A549 (cell line): ENCODE measurements at regions not wholly inside any gene's neighbourhood (a gene's known extent, or its start where the extent isn't known, plus 50 kb on each side); places are given as distances from the start of the nearest gene placed in this dataset.

Experiments
- ATAC-seq, 2 experiments: fragments of 200-7000 bp in 1 of 2; fragments of >200 bp in 1 of 2; cut with Nextera tagmentation in 1 of 2; cut with Tn5 transposase in 1 of 2; 3 replicates each; pipeline versions ENCODE4 v1.8.0 to v1.9.1; 2018 to 2020; ENCODE audit warnings: mild to moderate bottlenecking in 1 of 2, moderate library complexity in 1 of 2
- CTCF ChIA-PET: fragments of 300-600 bp; sonication (Branson Sonifier 250); formaldehyde crosslinking; extraction: SDS; loops from one replicate; lab custom pipeline; 2021; ENCODE audit warnings: antibody characterized with exemption, inconsistent platforms; lab: Yijun Ruan, JAX
- POLR2A ChIA-PET: fragments of 350-600 bp; formaldehyde crosslinking; extraction: SDS; loops from one replicate; lab custom pipeline; 2021; ENCODE audit warnings: antibody characterized with exemption, inconsistent platforms; lab: Yijun Ruan, JAX
- DNase-seq, 2 experiments: peaks; one replicate each; pipeline versions ENCODE4 v3.0.0 to v3.0.0-alpha.2; 2011 to 2016; ENCODE audit warnings: low read depth in 1 of 2, low spot score in 1 of 2
- FAIRE-seq: peaks from 2 replicates; lab custom pipeline; 2011; peaks lifted over from hg19 to GRCh38; lab: Jason Lieb, UNC
- H3K27ac ChIP-seq, 2 experiments: fragments of >200 bp; sonication (Bioruptor Twin); formaldehyde crosslinking; 3 replicates each; pipeline ENCODE4 v1.5.1; 2016 to 2017
- H3K4me1 ChIP-seq: fragments of >200 bp; sonication (Bioruptor Twin); formaldehyde crosslinking; 3 replicates; pipeline ENCODE4 v1.6.1; 2016
- H3K4me2 ChIP-seq: fragments of >200 bp; sonication (Bioruptor Twin); formaldehyde crosslinking; 3 replicates; pipeline ENCODE4 v1.6.1; 2016
- H3K4me3 ChIP-seq: fragments of >200 bp; sonication (Bioruptor Twin); formaldehyde crosslinking; 3 replicates; pipeline ENCODE4 v1.5.1; 2016
- H3K9me3 ChIP-seq: fragments of >200 bp; sonication (Bioruptor Twin); formaldehyde crosslinking; 3 replicates; pipeline ENCODE4 v1.6.1; 2016
- CBX2 ChIP-seq: fragments of 200-600 bp; sonication (generic); IDR thresholded peaks from 2 replicates; pipeline ENCODE4 v1.6.1; 2016; ENCODE audit warnings: low read depth, mild to moderate bottlenecking, borderline replicate concordance
- CBX8 ChIP-seq: fragments of 200-600 bp; sonication (generic); IDR thresholded peaks from 2 replicates; pipeline ENCODE4 v1.6.1; 2016
- CEBPB ChIP-seq, 2 experiments: fragments of >200 bp in 1 of 2; sonication (Bioruptor Twin) in 1 of 2; formaldehyde crosslinking in 1 of 2; IDR thresholded peaks; 2 replicates each; pipeline ENCODE4 v1.6.1; 2012 to 2016
- CHD4 ChIP-seq: fragments of 200-600 bp; sonication (generic); IDR thresholded peaks from 2 replicates; pipeline ENCODE4 v1.6.1; 2016; ENCODE audit warnings: antibody characterized with exemption, mild to moderate bottlenecking, borderline replicate concordance
- CTCF ChIP-seq: fragments of >200 bp; sonication (Bioruptor Twin); formaldehyde crosslinking; IDR thresholded peaks from 3 replicates; pipeline ENCODE4 v1.5.1; 2016
- EHF ChIP-seq: fragments of 250-450 bp; sonication (Bioruptor Pico); IDR thresholded peaks from 2 replicates; pipeline ENCODE4 v1.5.0; 2020; ENCODE audit warnings: mild to moderate bottlenecking
- ELK1 ChIP-seq: fragments of 150-350 bp; IDR thresholded peaks from 2 replicates; pipeline ENCODE4 v1.6.1; 2014; ENCODE audit warnings: low read depth, mild to moderate bottlenecking, low read length
- FOSL2 ChIP-seq, 2 experiments: fragments of 450-650 bp in 1 of 2; fragments of >200 bp in 1 of 2; sonication (Bioruptor Twin) in 1 of 2; formaldehyde crosslinking; IDR thresholded peaks; 2 replicates each; pipeline versions ENCODE4 v1.5.0 to v1.6.1; 2016 to 2020; ENCODE audit warnings: mild to moderate bottlenecking in 1 of 2, moderate library complexity in 1 of 2
- FOXS1 ChIP-seq: fragments of 250-450 bp; sonication (Bioruptor Pico); IDR thresholded peaks from 2 replicates; pipeline ENCODE4 v1.5.0; 2020; ENCODE audit warnings: mild to moderate bottlenecking, moderate library complexity
- HDAC2 ChIP-seq: fragments of 200-600 bp; sonication (generic); IDR thresholded peaks from 2 replicates; pipeline ENCODE4 v1.6.1; 2016
- HOXB5 ChIP-seq: fragments of 250-450 bp; sonication (Bioruptor Pico); IDR thresholded peaks from 2 replicates; pipeline ENCODE4 v1.5.0; 2020; ENCODE audit warnings: mild to moderate bottlenecking, moderate library complexity
- JUN ChIP-seq, 2 experiments: fragments of >200 bp; sonication (Bioruptor Twin); formaldehyde crosslinking; IDR thresholded peaks; 2 replicates in 1 of 2; 3 replicates in 1 of 2; pipeline ENCODE4 v1.6.1; 2016 to 2017
- MAFK ChIP-seq: fragments of 450-650 bp; IDR thresholded peaks from 2 replicates; pipeline ENCODE4 v1.6.1; 2014; ENCODE audit not compliant: partially characterized antibody
- MAX ChIP-seq: IDR thresholded peaks from 2 replicates; pipeline ENCODE4 v1.6.1; 2012
- NFE2L2 ChIP-seq: fragments of 150-350 bp; conservative IDR thresholded peaks from 2 replicates; pipeline ENCODE4 v1.6.1; 2014; ENCODE audit warnings: low read length
- NPAS2 ChIP-seq: fragments of 250-450 bp; sonication (Bioruptor Pico); IDR thresholded peaks from 2 replicates; pipeline ENCODE4 v1.8.0; 2022; ENCODE audit warnings: mild to moderate bottlenecking, moderate library complexity, borderline replicate concordance
- PBX3 ChIP-seq: IDR thresholded peaks from 2 replicates; pipeline ENCODE4 v1.6.1; 2012
- PHF8 ChIP-seq: fragments of 200-600 bp; sonication (generic); IDR thresholded peaks from 2 replicates; pipeline ENCODE4 v1.6.1; 2016; ENCODE audit warnings: low read depth, mild to moderate bottlenecking, antibody characterized with exemption, moderate library complexity, borderline replicate concordance
- RAD21 ChIP-seq, 2 experiments: fragments of >200 bp in 1 of 2; sonication (Bioruptor Twin) in 1 of 2; formaldehyde crosslinking in 1 of 2; IDR thresholded peaks in 1 of 2; conservative IDR thresholded peaks in 1 of 2; 2 replicates in 1 of 2; 3 replicates in 1 of 2; pipeline ENCODE4 v1.6.1; 2012 to 2018; ENCODE audit warnings: inconsistent platforms in 1 of 2
- SMC3 ChIP-seq: fragments of >200 bp; sonication (Bioruptor Twin); formaldehyde crosslinking; IDR thresholded peaks from 3 replicates; pipeline ENCODE4 v1.6.1; 2018; ENCODE audit warnings: inconsistent platforms
- TP53 ChIP-seq: fragments of 250-450 bp; sonication (Bioruptor Pico); IDR thresholded peaks from 2 replicates; pipeline ENCODE4 v1.5.0; 2021; ENCODE audit warnings: mild to moderate bottlenecking, moderate library complexity
- ZFP36 ChIP-seq: fragments of 450-650 bp; IDR thresholded peaks from 2 replicates; pipeline ENCODE4 v1.6.1; 2014; ENCODE audit warnings: borderline replicate concordance; ENCODE audit not compliant: partially characterized antibody
- ZNF302 ChIP-seq: fragments of 250-450 bp; sonication (Bioruptor Pico); IDR thresholded peaks from 2 replicates; pipeline ENCODE4 v1.9.0; 2021; ENCODE audit warnings: inconsistent platforms, mild to moderate bottlenecking, moderate library complexity
- ZSCAN20 ChIP-seq: fragments of 250-450 bp; sonication (Bioruptor Pico); IDR thresholded peaks from 2 replicates; pipeline ENCODE4 v1.8.0; 2022; ENCODE audit warnings: mild to moderate bottlenecking, moderate library complexity
- WGBS: methylation state at CpG from one replicate; pipeline ENCODE4 v1.1.6; 2017; ENCODE audit errors: missing lambda C conversion rate; 5-methylcytosine and 5-hydroxymethylcytosine counted together

GRCh38 chr9:90098408-90098807, 493.6 kb downstream of the GADD45G start:
- ATAC-seq (no peak), FAIRE-seq (no peak), DNase-seq (no peak)
- 82% methylated on average over 4 of the region's 10 CpGs for WGBS
- TF ChIP-seq MAX = no peak
- no peak for TF ChIP-seq EHF (CRISPR knock-in tag)
- TF ChIP-seq CBX2 = no peak
- TF ChIP-seq JUN (IDR thresholded peaks at IDR 0.05) = no peak
- TF ChIP-seq CEBPB (IDR thresholded peaks at IDR 0.05) = no peak
- TF ChIP-seq ZSCAN20 = no peak
- TF ChIP-seq NFE2L2 = no peak
- TF ChIP-seq MAFK = no peak
- no peak for TF ChIP-seq PBX3
- TF ChIP-seq CBX8 = no peak
- no peak for TF ChIP-seq RAD21 (conservative IDR thresholded peaks at IDR 0.05 in 1 of 2, IDR thresholded peaks at IDR 0.05 in 1 of 2)
- no peak for TF ChIP-seq FOXS1 (CRISPR knock-in tag)
- no peak for TF ChIP-seq PHF8
- no peak for TF ChIP-seq ZNF302 (CRISPR knock-in tag)
- no peak for TF ChIP-seq HOXB5 (CRISPR knock-in tag)
- H3K4me1 ChIP-seq = no peaks in the 10 kb centered on the region
- ChIA-PET POLR2A (no interaction called here), CTCF (interaction anchor here (0.5 to 7.2 kb wide), 9 partner anchors 72 to 657 kb away, joined by 3 to 180 read pairs (median 3); partner anchors contain the start of gene GADD45G)
- H3K9me3 ChIP-seq = no peaks in the 10 kb centered on the region
- no peak overlapping the region for H3K4me3 ChIP-seq
- H3K27ac ChIP-seq = no peak overlapping the region
- no peak overlapping the region for H3K4me2 ChIP-seq

- ATAC-seq = peak in 1 of 2 experiments; percentile 42; a peak in 1 of 6 replicates
- 48% methylated on average over 9 of the region's 9 CpGs for WGBS
- no peak overlapping the region for H3K4me2 ChIP-seq
- CTCF ChIA-PET = interaction anchor here (0.6 to 9.1 kb wide), 32 partner anchors 9 to 523 kb away, joined by 3 to 371 read pairs (median 4); partner anchors contain the start of gene GADD45G
- no peak overlapping the region for H3K27ac ChIP-seq
- H3K4me1 ChIP-seq = no peaks in the 10 kb centered on the region
- no peaks in the 10 kb centered on the region for H3K9me3 ChIP-seq
- TF ChIP-seq HDAC2 (no peak), ZFP36 (no peak), HOXB5 (CRISPR knock-in tag) (no peak), FOSL2 (IDR thresholded peaks at IDR 0.05) (no peak), FOSL2 (CRISPR knock-in tag; IDR thresholded peaks at IDR 0.05) (no peak), ZSCAN20 (no peak), RAD21 (conservative IDR thresholded peaks at IDR 0.05 in 1 of 2, IDR thresholded peaks at IDR 0.05 in 1 of 2) (peak; percentile 84 to 87), ELK1 (no peak), CTCF (peak; percentile 64), SMC3 (peak; percentile 85), EHF (CRISPR knock-in tag) (no peak), TP53 (no peak), CHD4 (no peak), JUN (IDR thresholded peaks at IDR 0.05) (no peak), NPAS2 (CRISPR knock-in tag) (no peak)
- TF ChIP-seq, all 56 proteins: peak for 3
- FAIRE-seq (peak; percentile 61), DNase-seq (peak in 1 of 2 experiments; percentile 48)
- POLR2A ChIA-PET = interaction anchor here (1.7 kb wide), 1 partner anchor 497 kb away, joined by 4 read pairs; no protein-coding TSS in a partner anchor
- H3K4me3 ChIP-seq = no peak overlapping the region
These were observed 494.6 kb downstream of the GADD45G start for GRCh38 chr9:90099262-90099963.
